Omental fat pad (tissue), 3 donors: ENCODE measurements at regions not wholly inside any gene's neighbourhood (a gene's known extent, or its start where the extent isn't known, plus 50 kb on each side); places are given as distances from the start of the nearest gene placed in this dataset.

Experiments used
- ATAC-seq: fragments of 150-250 bp; one replicate; pipeline ENCODE4 v1.9.1; 2016; ENCODE audit warnings: mild to moderate bottlenecking, moderate library complexity; ENCODE audit not compliant: low FRiP score
- DNase-seq: peaks from one replicate; pipeline ENCODE4 v3.0.0-alpha.2; 2019; ENCODE audit warnings: low spot score
- TF ChIP-seq, protein P1 (sequence below), 3 donors: fragments of 450-650 bp; IDR thresholded peaks; one replicate each; pipeline ENCODE4 v1.5.1; 2016 to 2017; ENCODE audit warnings: antibody characterized with exemption in 3 of 3, mild to moderate bottlenecking in 3 of 3, moderate library complexity in 2 of 3

DNA sequence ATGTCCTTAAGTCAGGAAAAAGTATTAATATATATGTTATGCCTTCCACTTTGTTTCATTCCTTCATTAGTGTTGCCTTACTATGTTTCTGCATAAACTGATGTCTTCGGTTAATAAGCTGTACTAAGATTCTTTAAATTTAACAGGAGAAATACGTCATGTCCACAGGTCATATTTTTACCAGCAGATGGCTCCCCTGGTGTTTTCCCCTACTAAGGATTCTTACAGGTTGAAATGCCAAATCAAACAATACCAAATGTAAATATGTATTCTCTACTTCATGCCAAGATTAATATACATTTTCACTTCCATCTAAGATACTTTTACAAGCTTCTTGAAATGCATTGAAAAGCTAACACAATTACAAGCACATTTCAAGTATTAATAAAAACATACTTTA lies 1602.1 kb downstream of the SI start:
- TF ChIP-seq, protein P1, sequence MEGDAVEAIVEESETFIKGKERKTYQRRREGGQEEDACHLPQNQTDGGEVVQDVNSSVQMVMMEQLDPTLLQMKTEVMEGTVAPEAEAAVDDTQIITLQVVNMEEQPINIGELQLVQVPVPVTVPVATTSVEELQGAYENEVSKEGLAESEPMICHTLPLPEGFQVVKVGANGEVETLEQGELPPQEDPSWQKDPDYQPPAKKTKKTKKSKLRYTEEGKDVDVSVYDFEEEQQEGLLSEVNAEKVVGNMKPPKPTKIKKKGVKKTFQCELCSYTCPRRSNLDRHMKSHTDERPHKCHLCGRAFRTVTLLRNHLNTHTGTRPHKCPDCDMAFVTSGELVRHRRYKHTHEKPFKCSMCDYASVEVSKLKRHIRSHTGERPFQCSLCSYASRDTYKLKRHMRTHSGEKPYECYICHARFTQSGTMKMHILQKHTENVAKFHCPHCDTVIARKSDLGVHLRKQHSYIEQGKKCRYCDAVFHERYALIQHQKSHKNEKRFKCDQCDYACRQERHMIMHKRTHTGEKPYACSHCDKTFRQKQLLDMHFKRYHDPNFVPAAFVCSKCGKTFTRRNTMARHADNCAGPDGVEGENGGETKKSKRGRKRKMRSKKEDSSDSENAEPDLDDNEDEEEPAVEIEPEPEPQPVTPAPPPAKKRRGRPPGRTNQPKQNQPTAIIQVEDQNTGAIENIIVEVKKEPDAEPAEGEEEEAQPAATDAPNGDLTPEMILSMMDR (IDR thresholded peaks at IDR 0.05): no peak
- ATAC-seq (no peak), DNase-seq (no peak)

DNA sequence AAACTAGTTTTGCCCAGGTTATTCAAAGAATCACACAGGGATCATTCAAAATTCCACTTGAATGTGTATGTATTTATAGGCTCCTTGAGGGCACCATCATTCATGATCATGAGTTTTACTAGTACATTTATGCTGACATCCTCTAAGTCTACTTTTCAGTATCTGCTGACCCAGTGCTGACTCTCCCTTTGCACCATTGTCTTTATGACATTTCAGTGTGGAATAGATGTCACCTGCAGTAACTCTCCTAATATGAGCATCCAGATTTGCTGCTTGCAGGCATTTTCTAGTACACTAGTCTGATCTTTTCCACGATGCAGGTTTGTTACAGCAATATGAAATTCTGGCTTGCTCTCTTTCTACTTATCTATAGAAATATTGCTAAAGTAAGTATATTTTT lies 1603.5 kb downstream of the SI start:
- TF ChIP-seq, protein P1 (IDR thresholded peaks at IDR 0.05): no peak
- no peak for ATAC-seq
- DNase-seq: no peak

DNA sequence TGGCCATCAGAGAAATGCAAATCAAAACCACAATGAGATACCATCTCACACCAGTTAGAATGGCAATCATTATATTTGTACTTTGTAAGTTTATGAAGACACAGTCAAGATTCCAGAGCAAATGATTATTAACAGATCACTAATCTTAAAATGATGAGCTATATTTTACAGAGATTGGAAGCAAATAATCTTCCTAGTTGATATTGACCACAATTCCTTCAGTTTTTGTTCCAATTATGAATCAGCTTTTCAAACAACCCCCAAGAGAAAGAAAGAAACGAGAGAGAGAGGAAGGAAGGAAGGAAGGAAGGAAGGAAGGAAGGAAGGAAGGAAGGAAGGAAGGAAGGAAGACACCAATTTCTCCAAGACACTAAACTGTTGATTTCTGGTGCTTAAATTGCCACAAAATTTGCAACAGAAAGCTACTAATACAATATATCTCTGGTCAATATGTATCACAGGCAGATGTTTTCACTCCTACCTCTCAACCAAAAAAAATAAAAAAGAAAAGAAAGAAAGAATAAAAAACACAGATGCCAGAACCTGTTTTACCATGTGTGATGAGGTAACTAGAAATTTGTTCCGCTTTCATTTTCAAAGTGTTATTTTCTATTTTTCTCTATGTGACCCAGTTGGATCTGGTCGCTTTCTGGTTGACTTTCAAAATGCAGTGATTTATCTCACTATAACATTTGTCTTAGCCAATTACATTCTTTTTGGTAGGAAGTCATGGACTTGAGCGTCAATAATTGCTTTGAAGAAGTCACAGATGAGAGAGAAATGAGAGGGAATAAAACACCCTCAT lies 1609.6 kb downstream of the SI start:
- DNase-seq (no peak), ATAC-seq (no peak)
- TF ChIP-seq, protein P1 (IDR thresholded peaks at IDR 0.05): no peak

GRCh38 chr3:163462446-163462845 lies 1615.8 kb downstream of the SI start:
- DNase-seq (no peak), ATAC-seq (no peak)
- TF ChIP-seq, protein P1 (IDR thresholded peaks at IDR 0.05): no peak

DNA sequence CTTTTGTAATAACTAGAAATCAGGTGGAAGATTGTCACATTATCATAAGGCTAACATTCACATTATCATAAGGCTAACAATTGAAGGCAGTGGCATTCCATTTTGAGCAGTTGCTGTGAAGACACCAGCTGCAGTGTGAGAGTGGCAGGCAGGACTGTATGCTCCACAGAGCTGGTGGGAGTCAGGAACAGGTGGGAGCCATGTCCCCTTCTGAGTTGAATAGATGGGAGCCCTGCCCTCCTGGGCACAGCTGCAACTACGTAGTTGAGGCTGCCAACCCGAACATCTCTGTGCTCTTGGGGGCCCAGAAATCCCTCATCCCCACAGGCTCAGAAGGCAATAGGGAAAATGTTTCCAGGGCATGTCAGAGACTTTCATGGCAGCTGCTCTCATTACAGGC lies 1627.6 kb downstream of the SI start:
- ATAC-seq (no peak), DNase-seq (no peak)
- TF ChIP-seq, protein P1 (IDR thresholded peaks at IDR 0.05): no peak

- DNase-seq: no peak
- no peak for ATAC-seq
- TF ChIP-seq, protein P1 (IDR thresholded peaks at IDR 0.05): no peak
These were observed 1639.5 kb downstream of the SI start for GRCh38 chr3:163438760-163439159.

DNA sequence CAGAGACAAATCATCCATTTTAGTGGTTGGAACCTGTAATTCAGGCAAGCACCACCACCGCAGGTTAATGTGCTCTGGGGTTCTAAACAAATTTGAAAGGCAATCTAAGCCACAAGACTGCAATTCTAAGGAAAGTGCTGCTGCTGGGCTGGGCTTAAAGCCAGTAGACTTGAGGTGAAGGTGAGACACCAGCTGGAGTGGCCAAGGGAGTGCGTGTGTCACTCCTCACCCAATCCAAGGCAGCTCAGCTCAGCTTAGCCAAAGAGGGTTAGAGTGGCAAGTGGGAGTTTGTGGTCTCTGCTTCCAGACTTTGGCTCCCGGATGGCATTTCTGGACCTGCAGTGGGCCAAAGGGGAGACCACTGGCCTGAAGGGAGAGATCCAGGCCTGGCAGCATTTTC lies 1655.6 kb downstream of the SI start:
- no peak for ATAC-seq
- TF ChIP-seq, protein P1 (IDR thresholded peaks at IDR 0.05): no peak
- DNase-seq: no peak
